HCT116 (cell line): ENCODE measurements at regions not wholly inside any gene's neighbourhood (a gene's known extent, or its start where the extent isn't known, plus 50 kb on each side); places are given as distances from the start of the nearest gene placed in this dataset.

Experiments used
- ATAC-seq: fragments of 200-7000 bp; cut with Tn5 transposase; 2 replicates; pipeline ENCODE4 v1.9.1; 2020; ENCODE audit warnings: mild to moderate bottlenecking, moderate library complexity
- BruUV-seq: library from RNA; stranded (reverse); fragments of 400-500 nt; replicated peaks from 2 replicates; lab custom pipeline; 2021; lab: Mats Ljungman, UMichigan
- CTCF ChIA-PET: fragments of 300-600 bp; sonication (Branson Sonifier 250); formaldehyde crosslinking; loops from one replicate; lab custom pipeline; 2021; ENCODE audit warnings: antibody characterized with exemption; lab: Charles Lee
- POLR2A ChIA-PET: fragments of 300-600, 350-600 bp; sonication (Branson Sonifier 250); formaldehyde crosslinking; loops from one replicate; lab custom pipeline; 2021; ENCODE audit warnings: antibody characterized with exemption; lab: Charles Lee
- RAD21 ChIA-PET, 2 experiments: fragments of 300-600 bp; sonication (Branson Sonifier 250); formaldehyde crosslinking; loops; one replicate each; lab custom pipeline; 2023; ENCODE audit warnings: low total read pairs in 2 of 2; ENCODE audit not compliant: uncharacterized antibody in 2 of 2, unreplicated experiment in 2 of 2, low non-redundant PET in 1 of 2; lab: Charles Lee
- DNase-seq: peaks from one replicate; pipeline ENCODE4 v3.0.0-alpha.2; 2010; ENCODE audit warnings: low read depth, low spot score
- H2AFZ ChIP-seq: fragments of 200-600 bp; shearing (Covaris generic), sonication (generic); 2 replicates; pipeline ENCODE4 v1.6.1; 2017; ENCODE audit warnings: low read depth, mixed run types, mixed read lengths, antibody characterized with exemption, low read length; ENCODE audit not compliant: poor library complexity, severe bottlenecking
- H3K27ac ChIP-seq: 2 replicates; pipeline ENCODE4 v1.5.1; 2012; ENCODE audit warnings: low read depth, low read length
- H3K27me3 ChIP-seq: fragments of 200-600 bp; sonication (generic); 2 replicates; pipeline ENCODE4 v1.6.1; 2016; ENCODE audit warnings: mixed run types, low read length, mixed read lengths; ENCODE audit not compliant: insufficient read depth
- H3K36me3 ChIP-seq, 2 experiments: fragments of 200-500 bp in 1 of 2; fragments of 200-600 bp in 1 of 2; sonication (Bioruptor generic) in 1 of 2; sonication (generic) in 1 of 2; 2 replicates each; pipeline versions ENCODE4 v1.5.1 to v1.6.1; 2014 to 2016; ENCODE audit warnings: low read length in 2 of 2, inconsistent platforms in 1 of 2, mixed read lengths in 1 of 2, mixed run types in 1 of 2; ENCODE audit not compliant: insufficient read depth in 2 of 2, control insufficient read depth in 1 of 2
- H3K4me1 ChIP-seq, 2 experiments: fragments of 200-600 bp in 1 of 2; sonication (generic) in 1 of 2; 2 replicates each; pipeline versions ENCODE4 v1.5.1 to v1.6.1; 2012 to 2017; ENCODE audit warnings: low read length in 2 of 2, inconsistent platforms in 1 of 2, mild to moderate bottlenecking in 1 of 2, mixed read lengths in 1 of 2, mixed run types in 1 of 2, moderate library complexity in 1 of 2; ENCODE audit not compliant: insufficient read depth in 2 of 2, control insufficient read depth in 1 of 2
- H3K4me2 ChIP-seq: fragments of 200-600 bp; sonication (generic); 2 replicates; pipeline ENCODE4 v1.6.1; 2017; ENCODE audit warnings: mixed run types, low read length, mixed read lengths
- H3K4me3 ChIP-seq, 2 experiments: fragments of 200-600 bp in 1 of 2; sonication (generic) in 1 of 2; replicated peaks in 1 of 2; 2 replicates each; pipeline ENCODE4 v1.5.1; 2011 to 2016; ENCODE audit warnings: low read length in 2 of 2, control low read depth in 1 of 2, low read depth in 1 of 2, mild to moderate bottlenecking in 1 of 2, mixed read lengths in 1 of 2, mixed run types in 1 of 2
- H3K79me2 ChIP-seq: fragments of 200-600 bp; sonication (generic); 2 replicates; pipeline ENCODE4 v1.6.1; 2017; ENCODE audit warnings: mild to moderate bottlenecking, mixed run types, low read length, moderate library complexity, mixed read lengths; ENCODE audit not compliant: insufficient read depth
- H3K9ac ChIP-seq: fragments of 200-600 bp; sonication (generic); 2 replicates; pipeline ENCODE4 v1.6.1; 2016; ENCODE audit warnings: low read length, mixed read lengths
- H3K9me2 ChIP-seq: fragments of 200-600 bp; sonication (generic), shearing (Covaris generic); 2 replicates; pipeline ENCODE4 v1.6.1; 2017; ENCODE audit warnings: mixed run types, mild to moderate bottlenecking, moderate library complexity; ENCODE audit not compliant: insufficient read depth
- H3K9me3 ChIP-seq, 2 experiments: fragments of 200-500 bp in 1 of 2; fragments of 200-600 bp in 1 of 2; sonication (Bioruptor generic) in 1 of 2; sonication (generic) in 1 of 2; 2 replicates each; pipeline ENCODE4 v1.6.1; 2014 to 2017; ENCODE audit warnings: low read length in 2 of 2, mixed read lengths in 2 of 2, inconsistent platforms in 1 of 2, low read depth in 1 of 2, mild to moderate bottlenecking in 1 of 2, mixed run types in 1 of 2, moderate library complexity in 1 of 2; ENCODE audit not compliant: control insufficient read depth in 1 of 2, insufficient read depth in 1 of 2
- H4K20me1 ChIP-seq: fragments of 200-600 bp; sonication (generic), shearing (Covaris generic); 2 replicates; pipeline ENCODE4 v1.6.1; 2017; ENCODE audit warnings: mixed run types, mild to moderate bottlenecking, moderate library complexity; ENCODE audit not compliant: insufficient read depth
- ATF3 ChIP-seq: IDR thresholded peaks from 2 replicates; pipeline ENCODE4 v1.6.1; 2012
- CTCF ChIP-seq, 3 experiments: fragments of 200-600 bp in 1 of 3; sonication (generic) in 1 of 3; IDR thresholded peaks in 2 of 3; conservative IDR thresholded peaks in 1 of 3; 2 replicates each; pipeline ENCODE4 v1.5.1; 2012 to 2017; ENCODE audit warnings: low read depth in 2 of 3, low read length in 2 of 3, antibody characterized with exemption in 1 of 3, borderline replicate concordance in 1 of 3, control low read depth in 1 of 3, mild to moderate bottlenecking in 1 of 3, mixed read lengths in 1 of 3, mixed run types in 1 of 3, moderate library complexity in 1 of 3; ENCODE audit not compliant: insufficient read depth in 1 of 3
- ELF1 ChIP-seq: IDR thresholded peaks from 2 replicates; pipeline ENCODE4 v1.6.1; 2012; ENCODE audit warnings: low read depth, borderline replicate concordance
- EZH2phosphoT487 ChIP-seq: fragments of 200-600 bp; IDR thresholded peaks from 2 replicates; pipeline ENCODE4 v1.6.1; 2018; ENCODE audit warnings: antibody characterized with exemption, borderline replicate concordance
- FOSL1 ChIP-seq: IDR thresholded peaks from 2 replicates; pipeline ENCODE4 v1.6.1; 2012; ENCODE audit warnings: low read depth
- RAD21 ChIP-seq: IDR thresholded peaks from 2 replicates; pipeline ENCODE4 v1.6.1; 2012; ENCODE audit warnings: low read depth, mild to moderate bottlenecking
- SIN3A ChIP-seq: IDR thresholded peaks from 2 replicates; pipeline ENCODE4 v1.6.1; 2012; ENCODE audit warnings: low read depth
- TCF7L2 ChIP-seq: IDR thresholded peaks from 2 replicates; pipeline ENCODE4 v1.7.0; 2011; ENCODE audit warnings: borderline replicate concordance, inconsistent platforms; ENCODE audit not compliant: insufficient read depth, insufficient read length; ENCODE audit errors: extremely low read depth
- intact Hi-C: fragments of 100-400 bp; cut with micrococcal nuclease; formaldehyde crosslinking; loops from 2 replicates; pipeline ENCODE4 v1.10.0; 2022
- TF ChIP-seq, protein P1 (sequence below): IDR thresholded peaks from 2 replicates; pipeline ENCODE4 v1.6.1; 2011; ENCODE audit warnings: mild to moderate bottlenecking, low read length, moderate library complexity; ENCODE audit not compliant: insufficient replicate concordance; ENCODE audit errors: extremely low read depth
- TF ChIP-seq, protein P2 (sequence below): IDR thresholded peaks from 2 replicates; pipeline ENCODE4 v1.6.1; 2012

- no peak overlapping the region for H3K9ac ChIP-seq
- H3K9me3 ChIP-seq, result peaks cover 4 to 22% of the 10 kb centered on the region in 2 experiments; a peak in 2 of 4 replicates
- BruUV-seq, result no TSS peak
- no peak overlapping the region for H3K27ac ChIP-seq
- TF ChIP-seq SIN3A (no peak), FOSL1 (no peak), TCF7L2 (no peak), ATF3 (no peak), EZH2phosphoT487 (no peak), ELF1 (no peak)
- TF ChIP-seq, protein P1, sequence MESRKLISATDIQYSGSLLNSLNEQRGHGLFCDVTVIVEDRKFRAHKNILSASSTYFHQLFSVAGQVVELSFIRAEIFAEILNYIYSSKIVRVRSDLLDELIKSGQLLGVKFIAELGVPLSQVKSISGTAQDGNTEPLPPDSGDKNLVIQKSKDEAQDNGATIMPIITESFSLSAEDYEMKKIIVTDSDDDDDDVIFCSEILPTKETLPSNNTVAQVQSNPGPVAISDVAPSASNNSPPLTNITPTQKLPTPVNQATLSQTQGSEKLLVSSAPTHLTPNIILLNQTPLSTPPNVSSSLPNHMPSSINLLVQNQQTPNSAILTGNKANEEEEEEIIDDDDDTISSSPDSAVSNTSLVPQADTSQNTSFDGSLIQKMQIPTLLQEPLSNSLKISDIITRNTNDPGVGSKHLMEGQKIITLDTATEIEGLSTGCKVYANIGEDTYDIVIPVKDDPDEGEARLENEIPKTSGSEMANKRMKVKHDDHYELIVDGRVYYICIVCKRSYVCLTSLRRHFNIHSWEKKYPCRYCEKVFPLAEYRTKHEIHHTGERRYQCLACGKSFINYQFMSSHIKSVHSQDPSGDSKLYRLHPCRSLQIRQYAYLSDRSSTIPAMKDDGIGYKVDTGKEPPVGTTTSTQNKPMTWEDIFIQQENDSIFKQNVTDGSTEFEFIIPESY, result no peak
- TF ChIP-seq, protein P2, sequence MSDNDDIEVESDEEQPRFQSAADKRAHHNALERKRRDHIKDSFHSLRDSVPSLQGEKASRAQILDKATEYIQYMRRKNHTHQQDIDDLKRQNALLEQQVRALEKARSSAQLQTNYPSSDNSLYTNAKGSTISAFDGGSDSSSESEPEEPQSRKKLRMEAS, result no peak
- TF ChIP-seq, all 23 proteins: peak for 0
- RAD21 ChIA-PET, result no interaction called here
- CTCF ChIA-PET, result no interaction called here
- no peaks in the 10 kb centered on the region for H3K79me2 ChIP-seq
- H3K36me3 ChIP-seq, result no peaks in the 10 kb centered on the region
- H4K20me1 ChIP-seq, result no peaks in the 10 kb centered on the region
- no peaks in the 10 kb centered on the region for H3K4me1 ChIP-seq
- no peak overlapping the region for H2AFZ ChIP-seq
- intact Hi-C loops, result no loop called here
- H3K4me3 ChIP-seq, result no peak overlapping the region
- no peaks in the 10 kb centered on the region for H3K27me3 ChIP-seq
- H3K4me2 ChIP-seq, result no peak overlapping the region
- DNase-seq (no peak), ATAC-seq (no peak)
- no peaks in the 10 kb centered on the region for H3K9me2 ChIP-seq
- POLR2A ChIA-PET, result no interaction called here
These were observed 416.0 kb downstream of the OCA2 start for GRCh38 chr15:27683121-27683520.

- Histone ChIP-seq H3K36me3 (no peaks in the 10 kb centered on the region), H3K4me2 (no peak overlapping the region), H3K9me3 (peaks cover 4 to 30% of the 10 kb centered on the region in 2 experiments; a peak in 2 of 4 replicates), H3K9me2 (no peaks in the 10 kb centered on the region), H3K27ac (no peak overlapping the region), H4K20me1 (no peaks in the 10 kb centered on the region), H3K79me2 (no peaks in the 10 kb centered on the region), H3K4me1 (no peaks in the 10 kb centered on the region), H2AFZ (no peak overlapping the region), H3K27me3 (no peaks in the 10 kb centered on the region), H3K4me3 (no peak overlapping the region), H3K9ac (no peak overlapping the region)
- no peak for ATAC-seq
- TF ChIP-seq CTCF (IDR thresholded peaks at IDR 0.05 in 2 of 3, conservative IDR thresholded peaks at IDR 0.05 in 1 of 3; ENCODE audit: borderline replicate concordance in 1 of 3, insufficient read depth in 1 of 3, low read depth in 2 of 3, low read length in 2 of 3), result 0 out of 6 replicates have a peak, but pooled peaks of 1 of the 3 experiments have one; percentile 9
- TF ChIP-seq RAD21, result no peak
- ChIA-PET CTCF (no interaction called here), RAD21 (no interaction called here), POLR2A (no interaction called here)
- intact Hi-C loops, result no loop called here
- DNase-seq, result no peak
- no TSS peak for BruUV-seq
These were observed 418.1 kb downstream of the OCA2 start for GRCh38 chr15:27681038-27681437.
